GM12872 (cell line): ENCODE measurements at regions not wholly inside any gene's neighbourhood (a gene's known extent, or its start where the extent isn't known, plus 50 kb on each side); places are given as distances from the start of the nearest gene placed in this dataset.

Experiments
- TF ChIP-seq, protein P1 (sequence below): IDR thresholded peaks from 3 replicates; pipeline ENCODE4 v1.5.1; 2011; ENCODE audit warnings: low read depth, mild to moderate bottlenecking, low read length, moderate library complexity; ENCODE audit not compliant: insufficient read depth

DNA sequence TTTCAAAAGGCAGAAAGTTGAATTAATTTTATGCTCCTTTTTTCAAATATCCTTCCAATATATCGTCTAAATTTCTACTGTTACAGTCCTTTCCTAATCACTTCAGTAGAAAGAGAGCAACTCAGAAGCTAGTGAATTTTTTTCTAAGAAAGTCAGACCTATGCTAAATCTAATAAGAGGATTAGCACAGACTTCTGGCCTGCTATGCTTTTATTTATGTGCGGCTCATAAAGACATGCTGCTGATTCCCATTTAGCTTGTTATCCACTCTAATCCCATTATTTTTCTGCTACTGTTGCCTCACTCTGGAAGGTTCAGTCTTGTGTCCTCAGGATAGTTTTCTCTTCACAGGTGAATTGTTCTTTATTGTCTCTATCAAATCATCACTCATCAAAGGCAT is 473.5 kb upstream of the FAM241A start:
- TF ChIP-seq, protein P1, sequence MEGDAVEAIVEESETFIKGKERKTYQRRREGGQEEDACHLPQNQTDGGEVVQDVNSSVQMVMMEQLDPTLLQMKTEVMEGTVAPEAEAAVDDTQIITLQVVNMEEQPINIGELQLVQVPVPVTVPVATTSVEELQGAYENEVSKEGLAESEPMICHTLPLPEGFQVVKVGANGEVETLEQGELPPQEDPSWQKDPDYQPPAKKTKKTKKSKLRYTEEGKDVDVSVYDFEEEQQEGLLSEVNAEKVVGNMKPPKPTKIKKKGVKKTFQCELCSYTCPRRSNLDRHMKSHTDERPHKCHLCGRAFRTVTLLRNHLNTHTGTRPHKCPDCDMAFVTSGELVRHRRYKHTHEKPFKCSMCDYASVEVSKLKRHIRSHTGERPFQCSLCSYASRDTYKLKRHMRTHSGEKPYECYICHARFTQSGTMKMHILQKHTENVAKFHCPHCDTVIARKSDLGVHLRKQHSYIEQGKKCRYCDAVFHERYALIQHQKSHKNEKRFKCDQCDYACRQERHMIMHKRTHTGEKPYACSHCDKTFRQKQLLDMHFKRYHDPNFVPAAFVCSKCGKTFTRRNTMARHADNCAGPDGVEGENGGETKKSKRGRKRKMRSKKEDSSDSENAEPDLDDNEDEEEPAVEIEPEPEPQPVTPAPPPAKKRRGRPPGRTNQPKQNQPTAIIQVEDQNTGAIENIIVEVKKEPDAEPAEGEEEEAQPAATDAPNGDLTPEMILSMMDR, result no peak

GRCh38 chr4:111675746-111676145 is 469.5 kb upstream of the FAM241A start:
- TF ChIP-seq, protein P1, result no peak

- TF ChIP-seq, protein P1, result no peak
Observed at GRCh38 chr4:111676533-111676932, 468.7 kb upstream of the FAM241A start.

GRCh38 chr4:111678479-111678878 is 466.8 kb upstream of the FAM241A start:
- TF ChIP-seq, protein P1, result no peak

DNA sequence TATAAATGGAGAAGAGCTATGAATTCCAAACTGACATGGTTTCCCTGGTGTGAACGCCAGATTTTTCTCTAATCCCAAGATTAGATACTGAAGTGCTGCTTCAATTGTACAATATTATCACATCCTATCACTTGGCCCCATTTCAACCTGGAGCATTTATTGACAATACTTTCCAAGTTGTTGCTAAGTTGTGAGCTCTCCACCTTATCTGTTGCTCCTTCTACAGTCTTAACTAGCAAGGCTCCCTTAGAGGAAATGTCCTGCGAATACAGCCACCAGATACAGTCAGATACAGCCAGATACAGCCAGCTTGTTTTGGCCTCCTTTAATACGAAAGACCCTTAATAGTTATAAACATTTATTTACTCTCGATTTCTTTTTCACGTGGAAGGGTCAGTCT is 466.3 kb upstream of the FAM241A start:
- TF ChIP-seq, protein P1, result no peak

DNA sequence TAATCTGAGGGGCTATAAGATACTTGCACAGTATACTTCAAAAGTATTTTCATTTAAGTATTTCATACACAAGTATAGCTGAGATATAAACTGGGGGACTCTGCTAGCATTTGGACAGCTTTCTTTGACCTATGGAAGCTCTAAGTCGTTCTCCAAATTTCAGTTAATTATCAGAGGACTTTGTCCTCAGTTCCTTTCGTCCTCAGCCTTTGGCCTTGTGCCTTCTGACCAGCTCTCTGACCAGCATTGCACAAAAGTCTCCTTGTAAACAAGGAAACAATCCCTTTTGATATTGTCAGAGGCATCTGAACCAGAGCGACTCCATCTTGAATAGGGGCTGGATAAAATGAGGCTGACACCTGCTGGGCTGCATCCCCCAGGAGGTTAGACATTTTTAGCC is 464.0 kb upstream of the FAM241A start:
- TF ChIP-seq, protein P1, result no peak

DNA sequence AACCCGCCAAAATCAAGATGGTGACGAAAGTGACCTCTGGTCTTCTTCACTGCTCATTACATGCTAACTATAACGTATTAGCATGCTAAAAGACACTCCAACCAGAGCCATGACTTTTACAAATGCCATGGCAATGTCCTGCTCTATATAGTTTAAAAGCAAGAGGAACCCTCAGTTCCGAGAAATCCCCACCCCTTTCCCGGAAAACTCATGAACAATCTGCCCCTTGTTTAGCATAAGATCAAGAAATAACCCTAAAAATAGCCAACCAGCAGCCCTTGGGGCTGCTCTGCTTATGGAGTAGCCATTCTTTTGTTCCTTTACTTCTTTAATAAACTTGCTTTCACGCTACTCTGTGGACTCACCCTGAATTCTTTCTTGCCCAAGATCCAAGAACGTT is 463.5 kb upstream of the FAM241A start:
- TF ChIP-seq, protein P1, result no peak

- TF ChIP-seq, protein P1, result no peak
Observed at GRCh38 chr4:111685205-111685604, 460.0 kb upstream of the FAM241A start.
